Activated B cell treated with CpG ODN at 0.5 μM for 24 hours (primary cell): ENCODE measurements at regions not wholly inside any gene's neighbourhood (a gene's known extent, or its start where the extent isn't known, plus 50 kb on each side); places are given as distances from the start of the nearest gene placed in this dataset.

Experiments
- ATAC-seq: fragments of 200-7000 bp; cut with Tn5 transposase; one replicate; pipeline ENCODE4 v1.10.0; 2021; ENCODE audit warnings: low read depth, mild to moderate bottlenecking, moderate library complexity
- CTCF ChIA-PET: fragments of 350-600 bp; sonication (Branson Sonifier 250); formaldehyde crosslinking; loops from one replicate; lab custom pipeline; 2021; ENCODE audit warnings: antibody characterized with exemption; lab: Charles Lee
- POLR2A ChIA-PET: fragments of 350-600 bp; sonication (Branson Sonifier 250); formaldehyde crosslinking; loops from one replicate; lab custom pipeline; 2021; ENCODE audit warnings: antibody characterized with exemption; lab: Charles Lee
- DNase-seq: peaks from one replicate; pipeline ENCODE4 v3.0.0; 2022
- H3K27ac Mint-ChIP-seq: one replicate; pipeline ENCODE4 v1.8.0; 2020; ENCODE audit warnings: mixed read lengths
- H3K27me3 Mint-ChIP-seq: one replicate; pipeline ENCODE4 v1.8.0; 2021; ENCODE audit warnings: mixed read lengths
- H3K36me3 Mint-ChIP-seq: one replicate; pipeline ENCODE4 v1.8.0; 2021; ENCODE audit warnings: low read depth, mixed read lengths
- H3K4me1 Mint-ChIP-seq: one replicate; pipeline ENCODE4 v1.8.0; 2021; ENCODE audit warnings: mixed read lengths
- H3K4me3 Mint-ChIP-seq: one replicate; pipeline ENCODE4 v1.8.0; 2020; ENCODE audit warnings: mild to moderate bottlenecking, mixed read lengths
- H3K9me3 Mint-ChIP-seq: one replicate; pipeline ENCODE4 v1.8.0; 2020; ENCODE audit warnings: mixed read lengths
- CTCF ChIP-seq: fragments of 200-600 bp; IDR thresholded peaks from one replicate; pipeline ENCODE4 v1.8.0; 2022; ENCODE audit warnings: antibody characterized with exemption, mild to moderate bottlenecking
- intact Hi-C: fragments of 100-400 bp; cut with micrococcal nuclease; formaldehyde crosslinking; loops from one replicate; pipeline ENCODE4 v1.15.1; 2024

- intact Hi-C loops, result no loop called here
These were observed 339.5 kb downstream of the GPAT3 start for GRCh38 chr4:83875437-83875836.

GRCh38 chr4:83873996-83874395 lies 338.1 kb downstream of the GPAT3 start:
- H3K36me3 Mint-ChIP-seq, result no peaks in the 10 kb centered on the region

More at GRCh38 chr4:83875437-83875836, 339.5 kb downstream of the GPAT3 start:
- H3K27me3 Mint-ChIP-seq, result peaks cover 2% of the 10 kb centered on the region
- no peak overlapping the region for H3K4me3 Mint-ChIP-seq
- H3K36me3 Mint-ChIP-seq, result no peaks in the 10 kb centered on the region
- no peak for TF ChIP-seq CTCF
- ChIA-PET CTCF (no interaction called here), POLR2A (no interaction called here)
- no peak overlapping the region for H3K27ac Mint-ChIP-seq
- DNase-seq (no peak), ATAC-seq (no peak)
- H3K4me1 Mint-ChIP-seq, result no peaks in the 10 kb centered on the region
- no peaks in the 10 kb centered on the region for H3K9me3 Mint-ChIP-seq

GRCh38 chr4:83870328-83870950 lies 334.5 kb downstream of the GPAT3 start:
- Mint-ChIP-seq H3K9me3 (no peaks in the 10 kb centered on the region), H3K27ac (no peak overlapping the region), H3K36me3 (no peaks in the 10 kb centered on the region), H3K4me1 (no peaks in the 10 kb centered on the region), H3K4me3 (no peak overlapping the region), H3K27me3 (no peaks in the 10 kb centered on the region)
- ChIA-PET POLR2A (no interaction called here), CTCF (no interaction called here)
- no peak for DNase-seq
- intact Hi-C loops, result no loop called here
- no peak for TF ChIP-seq CTCF
- ATAC-seq, result no peak

More at GRCh38 chr4:83873996-83874395, 338.1 kb downstream of the GPAT3 start:
- no peak for DNase-seq
- Mint-ChIP-seq H3K27ac (no peak overlapping the region), H3K27me3 (peaks cover 2% of the 10 kb centered on the region), H3K4me3 (no peak overlapping the region), H3K9me3 (no peaks in the 10 kb centered on the region), H3K4me1 (no peaks in the 10 kb centered on the region)
- intact Hi-C loops, result no loop called here
- ATAC-seq, result no peak
- ChIA-PET CTCF (no interaction called here), POLR2A (no interaction called here)
- no peak for TF ChIP-seq CTCF

- no peaks in the 10 kb centered on the region for H3K9me3 Mint-ChIP-seq
- H3K27me3 Mint-ChIP-seq, result no peaks in the 10 kb centered on the region
- H3K4me1 Mint-ChIP-seq, result no peaks in the 10 kb centered on the region
- no peak overlapping the region for H3K4me3 Mint-ChIP-seq
- H3K36me3 Mint-ChIP-seq, result no peaks in the 10 kb centered on the region
- no peak for TF ChIP-seq CTCF
- POLR2A ChIA-PET, result no interaction called here
- DNase-seq (no peak), ATAC-seq (no peak)
- intact Hi-C loops, result no loop called here
- H3K27ac Mint-ChIP-seq, result no peak overlapping the region
- CTCF ChIA-PET, result no interaction called here
These were observed 331.1 kb downstream of the GPAT3 start for GRCh38 chr4:83866834-83867621.

GRCh38 chr4:83865417-83866150 lies 329.7 kb downstream of the GPAT3 start:
- H3K4me3 Mint-ChIP-seq, result no peak overlapping the region
- ATAC-seq, result no peak
- ChIA-PET POLR2A (no interaction called here), CTCF (no interaction called here)
- H3K27ac Mint-ChIP-seq, result no peak overlapping the region
- no peaks in the 10 kb centered on the region for H3K4me1 Mint-ChIP-seq
- no peaks in the 10 kb centered on the region for H3K9me3 Mint-ChIP-seq
- no peak for TF ChIP-seq CTCF
- no peaks in the 10 kb centered on the region for H3K36me3 Mint-ChIP-seq
- DNase-seq, result no peak
- no peaks in the 10 kb centered on the region for H3K27me3 Mint-ChIP-seq
- intact Hi-C loops, result no loop called here
